B cell (primary cell): ENCODE measurements at regions not wholly inside any gene's neighbourhood (a gene's known extent, or its start where the extent isn't known, plus 50 kb on each side); places are given as distances from the start of the nearest gene placed in this dataset.

Source experiments
- EZH2 ChIP-seq: IDR thresholded peaks from 2 replicates; pipeline ENCODE4 v1.6.1; 2012; ENCODE audit warnings: borderline replicate concordance, low read depth, mild to moderate bottlenecking, moderate library complexity, low read length; ENCODE audit not compliant: insufficient read depth, poor library complexity, severe bottlenecking
- TF ChIP-seq, protein P1 (sequence below): fragments of 200-600 bp; IDR thresholded peaks from one replicate; pipeline ENCODE4 v1.8.0; 2022; ENCODE audit warnings: antibody characterized with exemption, mild to moderate bottlenecking

DNA sequence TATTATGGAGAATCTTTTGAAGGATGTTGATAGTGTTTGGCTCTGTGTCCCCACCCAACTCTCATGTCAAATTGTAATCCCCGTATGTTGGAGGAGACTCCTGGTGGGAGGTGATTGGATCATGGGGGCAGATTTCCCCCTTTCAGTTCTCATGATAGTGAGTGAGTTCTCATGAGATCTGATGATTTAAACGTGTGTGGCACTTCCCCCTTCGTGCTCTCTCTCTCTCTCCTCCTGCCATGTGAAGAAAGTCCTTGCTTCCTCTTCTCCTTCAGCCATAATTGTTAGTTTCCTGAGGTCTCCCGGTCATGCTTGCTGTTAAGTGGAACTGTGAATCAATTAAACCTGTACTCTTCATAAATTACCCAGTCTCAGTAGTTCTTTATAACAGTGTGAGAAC is 166.1 kb upstream of the NUDT6 start:
- TF ChIP-seq, protein P1, sequence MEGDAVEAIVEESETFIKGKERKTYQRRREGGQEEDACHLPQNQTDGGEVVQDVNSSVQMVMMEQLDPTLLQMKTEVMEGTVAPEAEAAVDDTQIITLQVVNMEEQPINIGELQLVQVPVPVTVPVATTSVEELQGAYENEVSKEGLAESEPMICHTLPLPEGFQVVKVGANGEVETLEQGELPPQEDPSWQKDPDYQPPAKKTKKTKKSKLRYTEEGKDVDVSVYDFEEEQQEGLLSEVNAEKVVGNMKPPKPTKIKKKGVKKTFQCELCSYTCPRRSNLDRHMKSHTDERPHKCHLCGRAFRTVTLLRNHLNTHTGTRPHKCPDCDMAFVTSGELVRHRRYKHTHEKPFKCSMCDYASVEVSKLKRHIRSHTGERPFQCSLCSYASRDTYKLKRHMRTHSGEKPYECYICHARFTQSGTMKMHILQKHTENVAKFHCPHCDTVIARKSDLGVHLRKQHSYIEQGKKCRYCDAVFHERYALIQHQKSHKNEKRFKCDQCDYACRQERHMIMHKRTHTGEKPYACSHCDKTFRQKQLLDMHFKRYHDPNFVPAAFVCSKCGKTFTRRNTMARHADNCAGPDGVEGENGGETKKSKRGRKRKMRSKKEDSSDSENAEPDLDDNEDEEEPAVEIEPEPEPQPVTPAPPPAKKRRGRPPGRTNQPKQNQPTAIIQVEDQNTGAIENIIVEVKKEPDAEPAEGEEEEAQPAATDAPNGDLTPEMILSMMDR: no peak
- TF ChIP-seq EZH2: no peak
